GM19099 (cell line): ENCODE measurements at regions not wholly inside any gene's neighbourhood (a gene's known extent, or its start where the extent isn't known, plus 50 kb on each side); places are given as distances from the start of the nearest gene placed in this dataset.

Experiments
- POLR2A ChIP-seq: IDR thresholded peaks from 3 replicates; pipeline ENCODE4 v1.6.1; 2011; ENCODE audit warnings: low read depth; ENCODE audit not compliant: insufficient read length; ENCODE audit errors: extremely low read depth

- TF ChIP-seq POLR2A, result no peak
Measured at GRCh38 chr2:128499367-128500137, 180.9 kb upstream of the HS6ST1 start.

GRCh38 chr2:128500138-128500800 lies 181.6 kb upstream of the HS6ST1 start:
- no peak for TF ChIP-seq POLR2A

GRCh38 chr2:128501006-128501690 lies 182.5 kb upstream of the HS6ST1 start:
- TF ChIP-seq POLR2A, result no peak

GRCh38 chr2:128501700-128502099 lies 183.0 kb upstream of the HS6ST1 start:
- no peak for TF ChIP-seq POLR2A

GRCh38 chr2:128502200-128502599 lies 183.5 kb upstream of the HS6ST1 start:
- no peak for TF ChIP-seq POLR2A

- TF ChIP-seq POLR2A, result no peak
Measured at GRCh38 chr2:128502638-128503246, 184.1 kb upstream of the HS6ST1 start.

GRCh38 chr2:128503399-128504245 lies 185.0 kb upstream of the HS6ST1 start:
- TF ChIP-seq POLR2A, result no peak

- TF ChIP-seq POLR2A, result no peak
Measured at GRCh38 chr2:128504246-128505149, 185.8 kb upstream of the HS6ST1 start.

GRCh38 chr2:128505150-128505490 lies 186.5 kb upstream of the HS6ST1 start:
- TF ChIP-seq POLR2A, result no peak

GRCh38 chr2:128505575-128506526 lies 187.2 kb upstream of the HS6ST1 start:
- TF ChIP-seq POLR2A, result no peak

GRCh38 chr2:128506534-128506933 lies 187.9 kb upstream of the HS6ST1 start:
- TF ChIP-seq POLR2A, result no peak

- TF ChIP-seq POLR2A, result no peak
Measured at GRCh38 chr2:128510701-128511397, 192.2 kb upstream of the HS6ST1 start.

GRCh38 chr2:128511731-128512378 lies 193.2 kb upstream of the HS6ST1 start:
- no peak for TF ChIP-seq POLR2A
